ENCODE measurements at regions not wholly inside any gene's neighbourhood (a gene's known extent, or its start where the extent isn't known, plus 50 kb on each side); places are given as distances from the start of the nearest gene placed in this dataset.

GRCh38 chr3:188077160-188077799 lies 76.7 kb upstream of the LPP start:
- Histone ChIP-seq H3K4me3 (no peak overlapping the region), H3K36me3 (no peaks in the 10 kb centered on the region), H3K27ac (peak overlapping the region; percentile 73 to 86 (median 82)), H3K4me1 (peaks cover 13 to 27% of the 10 kb centered on the region in 2 donors), H3K27me3 (no peaks in the 10 kb centered on the region), H3K9me3 (no peaks in the 10 kb centered on the region)
- intact Hi-C loops (cut with DNase I; ENCODE audit: low total_unique reads) (loop anchor here (2.0 to 5.0 kb wide), 4 partner anchors 145 to 872 kb away; partner anchors contain the start of gene BCL6), in situ Hi-C loops (cut with MboI; ENCODE audit: low sequenced_read_pairs in 4 of 4) (loop anchor here in 1 of 4 donors (10.0 kb wide), 1 partner anchor 332 kb away; the partner anchor contains the start of gene BCL6)
- DNase-seq (peak; percentile 70 to 84), ATAC-seq (peak; percentile 77 to 83)
- peak in 1 of 2 donors; percentile 33 for TF ChIP-seq POLR2A (IDR thresholded peaks at IDR 0.05)
- no peak for TF ChIP-seq CTCF (IDR thresholded peaks at IDR 0.05 in 4 of 5, conservative IDR thresholded peaks at IDR 0.05 in 1 of 5)

GRCh38 chr3:188080091-188080490 lies 73.9 kb upstream of the LPP start:
- peaks cover 15 to 28% of the 10 kb centered on the region in 2 donors for H3K4me1 ChIP-seq
- no peak overlapping the region for H3K27ac ChIP-seq
- in situ Hi-C loops (cut with MboI; ENCODE audit: low sequenced_read_pairs in 4 of 4) (no loop called here), intact Hi-C loops (cut with DNase I; ENCODE audit: low total_unique reads) (loop anchor here (2.0 kb wide), 1 partner anchor 73 kb away; no protein-coding TSS in a partner anchor)
- H3K27me3 ChIP-seq: no peaks in the 10 kb centered on the region
- no peak for TF ChIP-seq POLR2A (IDR thresholded peaks at IDR 0.05)
- no peaks in the 10 kb centered on the region for H3K9me3 ChIP-seq
- no peaks in the 10 kb centered on the region for H3K36me3 ChIP-seq
- no peak overlapping the region for H3K4me3 ChIP-seq
- ATAC-seq (no peak), DNase-seq (no peak)

GRCh38 chr3:188082031-188082430 lies 71.9 kb upstream of the LPP start:
- no peak for TF ChIP-seq POLR2A (IDR thresholded peaks at IDR 0.05)
- TF ChIP-seq CTCF (IDR thresholded peaks at IDR 0.05 in 4 of 5, conservative IDR thresholded peaks at IDR 0.05 in 1 of 5): no peak
- H3K4me3 ChIP-seq: no peak overlapping the region
- intact Hi-C loops (cut with DNase I; ENCODE audit: low total_unique reads) (no loop called here), in situ Hi-C loops (cut with MboI; ENCODE audit: low sequenced_read_pairs in 4 of 4) (no loop called here)
- peak overlapping the region; percentile 64 to 73 (median 70) for H3K27ac ChIP-seq
- H3K36me3 ChIP-seq: no peaks in the 10 kb centered on the region
- H3K27me3 ChIP-seq: no peaks in the 10 kb centered on the region
- DNase-seq (peak in 1 of 2 donors; percentile 25), ATAC-seq (peak; percentile 34 to 67)
- peaks cover 15% of the 10 kb centered on the region in 2 donors for H3K4me1 ChIP-seq
- no peaks in the 10 kb centered on the region for H3K9me3 ChIP-seq

GRCh38 chr3:188082450-188082849 lies 71.5 kb upstream of the LPP start:
- H3K36me3 ChIP-seq: no peaks in the 10 kb centered on the region
- no peak overlapping the region for H3K4me3 ChIP-seq
- H3K4me1 ChIP-seq: peaks cover 10 to 15% of the 10 kb centered on the region in 2 donors
- DNase-seq (no peak), ATAC-seq (no peak)
- intact Hi-C loops (cut with DNase I; ENCODE audit: low total_unique reads): no loop called here
- TF ChIP-seq CTCF (IDR thresholded peaks at IDR 0.05 in 4 of 5, conservative IDR thresholded peaks at IDR 0.05 in 1 of 5): no peak
- no peak for TF ChIP-seq POLR2A (IDR thresholded peaks at IDR 0.05)
- in situ Hi-C loops (cut with MboI; ENCODE audit: low sequenced_read_pairs in 4 of 4): no loop called here
- no peaks in the 10 kb centered on the region for H3K9me3 ChIP-seq
- peak overlapping the region in 3 of 4 donors; percentile 61 to 71 (median 70) for H3K27ac ChIP-seq
- no peaks in the 10 kb centered on the region for H3K27me3 ChIP-seq

- Histone ChIP-seq H3K27me3 (no peaks in the 10 kb centered on the region), H3K4me1 (peaks cover 10 to 15% of the 10 kb centered on the region in 2 donors), H3K27ac (peak overlapping the region; percentile 40 to 71 (median 66)), H3K36me3 (no peaks in the 10 kb centered on the region), H3K9me3 (no peaks in the 10 kb centered on the region), H3K4me3 (no peak overlapping the region)
- TF ChIP-seq CTCF (IDR thresholded peaks at IDR 0.05 in 4 of 5, conservative IDR thresholded peaks at IDR 0.05 in 1 of 5): no peak
- TF ChIP-seq POLR2A (IDR thresholded peaks at IDR 0.05): no peak
- no peak for ATAC-seq
- in situ Hi-C loops (cut with MboI; ENCODE audit: low sequenced_read_pairs in 4 of 4) (no loop called here), intact Hi-C loops (cut with DNase I; ENCODE audit: low total_unique reads) (no loop called here)
- DNase-seq: no peak
Observed at GRCh38 chr3:188083011-188083410, 70.9 kb upstream of the LPP start.

All from gastrocnemius medialis (tissue), 4 donors.